HG03097 (cell line): ENCODE measurements at regions not wholly inside any gene's neighbourhood (a gene's known extent, or its start where the extent isn't known, plus 50 kb on each side); places are given as distances from the start of the nearest gene placed in this dataset.
"Not testable (repeated sequence)": the region's sequence is repeated elsewhere in the genome, so short reads cannot be mapped to it uniquely, and the experiment has no call there.

Experiments
- ATAC-seq: cut with Tn5 transposase; IDR thresholded peaks from one replicate; pipeline ENCODE4 v1.9.1; 2021; ENCODE audit not compliant: unreplicated experiment, low FRiP score

DNA sequence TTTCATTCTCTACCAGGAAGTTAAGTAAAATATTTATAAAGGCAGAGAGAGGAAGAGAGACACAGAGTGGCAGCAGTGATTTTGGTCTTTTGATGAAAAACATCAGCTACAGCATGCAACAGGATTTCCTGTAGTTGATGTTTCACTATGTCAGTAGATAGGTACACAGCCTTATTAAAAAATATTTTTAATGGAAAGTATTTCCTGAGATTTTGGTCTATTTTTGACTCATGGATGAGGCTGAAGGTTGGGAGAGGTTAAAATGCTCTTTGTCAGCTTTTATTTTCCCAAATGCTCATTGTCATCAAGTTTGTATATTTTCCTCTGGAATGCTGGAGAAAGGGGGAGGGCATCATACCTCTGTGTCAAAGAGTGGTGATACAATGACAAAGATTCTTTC lies 1112.5 kb downstream of the CBLN2 start:
- no peak for ATAC-seq

DNA sequence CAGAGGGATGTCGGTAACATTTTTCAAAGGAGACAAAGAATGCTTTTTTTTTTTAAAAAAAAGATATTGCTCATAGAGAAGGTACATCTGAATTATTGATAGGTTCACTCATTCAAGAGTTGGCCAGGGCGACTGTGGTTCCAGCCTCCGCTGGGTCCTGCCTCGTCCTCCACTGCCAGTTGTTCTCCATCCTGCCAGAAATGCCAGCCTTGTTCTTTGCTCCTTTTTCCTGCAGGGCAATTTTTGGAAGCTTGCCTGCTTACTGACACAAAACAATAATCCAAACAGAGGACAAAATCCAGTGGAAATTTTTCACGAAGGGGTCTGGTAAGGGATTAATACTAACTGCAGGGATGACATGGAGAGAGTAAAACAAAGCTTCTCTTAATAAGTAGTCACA lies 1113.0 kb downstream of the CBLN2 start:
- ATAC-seq, result no peak

GRCh38 chr18:71426441-71426840 lies 1117.7 kb downstream of the CBLN2 start:
- ATAC-seq, result no peak

DNA sequence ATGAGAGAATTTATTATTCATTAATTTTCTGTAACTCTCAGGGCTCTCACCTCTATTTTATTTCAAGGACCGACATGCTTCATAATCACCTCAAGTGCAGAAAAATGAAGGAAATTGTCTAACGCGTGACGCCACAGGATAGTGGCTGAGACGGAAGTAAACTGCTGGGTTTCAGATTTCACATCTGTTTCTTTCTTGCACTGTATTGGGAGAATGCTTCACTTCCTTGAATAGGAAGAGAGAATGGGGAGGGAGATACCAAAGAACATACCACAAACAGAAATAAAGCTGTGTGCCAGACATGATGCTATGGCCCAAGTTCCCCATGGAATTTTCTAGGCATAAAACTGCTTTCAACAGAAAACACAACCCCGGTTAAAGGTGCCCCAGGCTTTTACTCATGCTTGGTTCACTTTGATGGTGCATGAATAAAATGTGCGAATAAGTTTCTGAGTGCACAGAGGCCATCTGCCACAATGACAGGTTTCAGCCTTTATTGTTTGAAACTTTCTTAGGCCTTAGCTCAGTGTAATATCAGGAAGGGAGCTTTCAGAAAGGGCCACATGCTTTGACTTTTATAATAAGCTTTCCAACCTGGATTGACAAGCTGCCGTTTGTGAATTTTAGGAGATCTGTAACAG lies 1116.4 kb downstream of the SOCS6 start:
- ATAC-seq, result no peak

DNA sequence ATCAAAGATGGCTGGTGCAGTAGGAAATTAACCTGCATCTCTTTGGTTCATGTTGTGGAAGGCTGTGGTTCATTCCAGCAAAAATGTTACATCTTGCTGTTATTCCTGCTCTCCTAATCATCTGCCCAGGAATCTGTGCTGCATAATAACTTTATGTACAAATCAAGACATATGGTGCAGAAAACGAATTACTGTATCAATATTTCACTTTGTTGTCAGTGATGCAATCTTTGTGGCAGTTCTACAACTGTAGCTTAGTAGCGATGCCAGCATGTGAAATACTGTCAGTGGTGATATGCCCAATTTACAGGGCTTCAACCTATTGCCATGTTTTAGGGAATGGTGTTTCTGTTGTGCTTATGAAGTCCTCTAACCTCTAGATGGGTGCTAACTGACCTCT lies 1114.7 kb downstream of the SOCS6 start:
- no peak for ATAC-seq

GRCh38 chr18:71398531-71398930 lies 1109.7 kb downstream of the SOCS6 start:
- no peak for ATAC-seq

DNA sequence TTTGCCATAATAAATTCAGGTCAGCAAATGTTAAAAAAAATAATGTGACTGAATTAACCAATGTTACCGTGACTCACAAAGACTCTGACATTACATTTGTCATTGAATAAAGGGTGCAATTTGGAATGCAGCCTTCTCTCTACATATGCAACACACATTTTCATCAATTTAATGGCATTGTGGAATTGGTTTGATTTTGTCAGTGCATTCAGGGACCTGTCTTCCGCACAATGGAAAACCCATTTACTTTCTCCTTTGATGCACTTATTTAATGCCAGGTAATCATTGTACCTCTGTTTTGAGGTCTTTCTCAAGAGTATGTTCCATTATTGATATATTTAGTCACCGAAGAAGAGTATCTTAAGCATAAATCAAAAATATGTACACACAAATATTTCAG lies 1099.3 kb downstream of the SOCS6 start:
- no peak for ATAC-seq

GRCh38 chr18:71374294-71375000 lies 1085.6 kb downstream of the SOCS6 start:
- no peak for ATAC-seq

DNA sequence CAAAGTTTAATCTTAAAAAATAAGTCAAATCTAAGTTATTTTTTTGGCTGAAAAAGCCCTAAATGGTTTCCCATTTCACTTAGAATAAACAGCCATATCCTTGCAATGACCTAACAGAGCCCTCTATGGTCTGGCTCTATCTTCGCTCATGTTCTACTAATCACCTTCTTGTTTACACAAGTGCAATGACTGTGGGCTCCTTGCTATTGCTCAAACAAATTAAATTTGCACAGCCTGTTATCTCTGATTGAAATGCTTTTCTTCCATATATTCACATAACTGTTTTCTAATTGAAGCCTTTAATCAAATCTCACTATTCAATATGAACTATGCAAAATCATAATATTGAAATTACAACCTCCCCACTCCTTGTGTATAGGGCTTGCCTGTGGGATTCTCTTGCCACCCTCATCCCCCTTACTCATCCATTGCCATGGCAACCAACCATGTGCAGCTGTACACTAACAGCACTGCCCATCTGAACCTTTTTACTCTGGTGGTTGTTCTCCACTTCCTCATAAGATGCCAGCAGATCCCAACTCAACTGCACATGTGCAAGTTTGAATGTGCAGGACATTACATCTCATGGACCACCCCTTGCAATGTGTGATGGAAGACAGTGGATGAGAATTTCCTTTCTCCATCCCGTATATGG lies 1083.2 kb downstream of the SOCS6 start:
- ATAC-seq, result no peak

DNA sequence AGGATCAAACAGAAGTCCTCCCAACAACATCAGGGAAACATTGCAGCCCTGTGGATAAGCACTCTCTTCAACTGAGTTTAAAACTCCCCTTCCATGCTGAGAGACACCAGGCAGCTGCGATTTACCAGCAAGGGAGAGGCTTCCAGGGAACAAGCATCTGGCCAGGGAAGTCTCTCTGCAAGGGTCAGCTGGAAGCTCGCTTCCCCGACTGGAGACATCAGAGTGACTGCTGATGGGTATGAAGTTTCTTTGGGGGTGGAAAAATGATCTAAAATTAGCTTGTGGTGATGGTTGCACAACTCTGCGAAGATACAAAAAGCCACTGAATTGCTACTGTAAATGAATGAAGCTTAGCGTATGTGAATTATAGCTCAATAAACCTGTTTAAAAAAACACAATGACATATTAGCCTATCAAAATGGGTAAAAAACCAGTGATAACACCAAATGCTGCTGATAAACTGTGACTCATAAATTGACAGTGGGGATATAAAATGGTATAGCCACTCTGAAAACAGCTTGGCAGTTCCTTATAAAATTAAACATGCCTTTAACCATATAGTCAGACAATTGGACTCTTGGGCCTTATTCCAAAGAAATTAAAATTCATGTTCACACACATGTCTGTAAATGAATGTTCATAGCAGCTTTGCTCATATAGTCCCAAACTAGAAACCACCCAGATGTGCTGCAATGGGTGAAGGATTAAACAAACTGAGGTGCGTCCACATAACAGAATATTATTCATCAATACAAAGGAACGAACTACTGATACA lies 1082.0 kb downstream of the SOCS6 start:
- no peak for ATAC-seq

GRCh38 chr18:71370095-71370494 lies 1081.2 kb downstream of the SOCS6 start:
- no peak for ATAC-seq

- no peak for ATAC-seq
Observed at GRCh38 chr18:71362140-71362539, 1073.3 kb downstream of the SOCS6 start.

DNA sequence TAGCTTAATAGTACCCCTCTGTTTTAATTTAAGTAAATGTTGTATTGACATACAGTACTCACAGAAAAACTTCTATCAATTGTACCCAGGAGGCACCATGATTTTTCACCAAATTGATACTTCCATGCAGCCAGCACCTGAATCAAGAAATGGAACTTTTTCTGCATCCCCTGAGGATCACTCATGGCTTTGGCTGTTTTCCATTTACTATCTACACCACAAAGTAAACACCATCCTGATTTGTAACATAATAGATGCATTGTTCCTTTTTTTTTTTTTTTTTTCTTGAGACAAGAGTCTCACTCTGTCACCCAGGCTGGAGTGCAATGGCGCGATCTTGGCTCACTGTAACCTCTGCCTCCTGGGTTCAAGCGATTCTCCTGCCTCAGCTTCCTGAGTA lies 1066.8 kb downstream of the SOCS6 start:
- ATAC-seq, result not testable (repeated sequence)

DNA sequence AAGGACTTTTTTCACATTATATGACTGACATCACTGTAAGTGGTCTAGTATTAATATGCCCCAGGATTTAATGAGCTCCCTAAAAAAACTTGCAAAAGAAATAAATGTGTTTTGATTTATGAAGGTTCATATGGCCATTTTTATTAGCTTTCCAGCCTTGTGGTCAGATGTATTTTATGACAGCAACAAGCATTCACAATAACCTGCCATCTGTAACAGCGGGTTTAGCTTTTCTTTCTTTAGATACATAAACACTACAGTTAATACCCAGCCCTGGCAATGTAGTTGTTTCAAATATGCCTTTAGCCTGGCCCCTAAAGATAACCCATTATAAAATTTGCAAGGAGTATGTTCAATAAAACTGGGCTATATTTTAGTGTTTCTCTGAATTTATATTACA lies 1063.8 kb downstream of the SOCS6 start:
- no peak for ATAC-seq

GRCh38 chr18:71336576-71337210 lies 1047.8 kb downstream of the SOCS6 start:
- no peak for ATAC-seq

- ATAC-seq, result no peak
Observed at GRCh38 chr18:71329563-71329962, 1040.7 kb downstream of the SOCS6 start.

GRCh38 chr18:71329114-71329513 lies 1040.3 kb downstream of the SOCS6 start:
- ATAC-seq, result no peak

GRCh38 chr18:71327850-71328249 lies 1039.0 kb downstream of the SOCS6 start:
- no peak for ATAC-seq

DNA sequence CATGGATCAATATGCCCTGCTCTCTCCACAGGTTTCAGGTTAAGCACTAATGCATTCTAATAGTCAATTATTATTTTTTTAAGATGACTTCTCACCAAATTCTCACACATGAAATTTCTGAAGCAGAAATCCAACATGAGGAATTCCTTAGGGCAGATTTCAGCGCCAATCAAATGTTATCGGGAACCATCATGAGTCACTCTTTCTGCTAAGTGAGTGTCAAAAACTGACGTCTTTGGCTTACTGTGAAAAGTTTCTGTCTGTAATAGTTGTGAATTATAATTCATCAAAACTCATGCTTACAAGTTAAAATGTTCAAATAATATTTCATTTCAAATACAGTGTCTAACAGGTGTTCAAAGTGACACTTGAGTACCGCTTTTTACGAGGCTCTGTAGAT lies 1038.6 kb downstream of the SOCS6 start:
- ATAC-seq, result no peak

GRCh38 chr18:71326826-71327225 lies 1038.0 kb downstream of the SOCS6 start:
- ATAC-seq, result no peak

- ATAC-seq, result no peak
Observed at GRCh38 chr18:71324356-71324755, 1035.5 kb downstream of the SOCS6 start.
